Peyer's patch (tissue), 4 donors: ENCODE measurements at regions not wholly inside any gene's neighbourhood (a gene's known extent, or its start where the extent isn't known, plus 50 kb on each side); places are given as distances from the start of the nearest gene placed in this dataset.

Experiments
- DNase-seq, 3 donors: peaks; one replicate each; pipeline ENCODE4 v3.0.0-alpha.2; 2017 to 2019
- H3K27ac ChIP-seq, 4 donors: fragments of 200-600 bp; sonication (generic); one replicate each; pipeline ENCODE4 v1.5.1; 2016 to 2019
- H3K27me3 ChIP-seq, 2 donors: fragments of 200-600 bp; sonication (generic); one replicate each; pipeline ENCODE4 v1.5.1; 2019
- H3K36me3 ChIP-seq, 3 donors: fragments of 200-600 bp; sonication (generic); one replicate each; pipeline ENCODE4 v1.5.1; 2016 to 2019
- H3K4me1 ChIP-seq, 4 donors: fragments of 200-600 bp; sonication (generic); one replicate each; pipeline ENCODE4 v1.5.1; 2016 to 2019
- H3K4me3 ChIP-seq, 4 donors: fragments of 200-600 bp; sonication (generic); 1 replicate in 3 of 4; 2 replicates in 1 of 4; pipeline ENCODE4 v1.5.1; 2016 to 2019; ENCODE audit warnings: mild to moderate bottlenecking in 1 of 4
- H3K9me3 ChIP-seq, 4 donors: fragments of 200-600 bp; sonication (generic); one replicate each; pipeline ENCODE4 v1.5.1; 2016 to 2019; ENCODE audit warnings: mild to moderate bottlenecking in 1 of 4
- CTCF ChIP-seq, 6 experiments: fragments of 450-650 bp in 4 of 6; fragments of 200-600 bp in 2 of 6; sonication (generic) in 1 of 6; IDR thresholded peaks; one replicate each; pipeline ENCODE4 v1.5.1; 2017 to 2019; ENCODE audit warnings: antibody characterized with exemption in 6 of 6, mild to moderate bottlenecking in 3 of 6, moderate library complexity in 1 of 6
- POLR2A ChIP-seq, 2 donors: fragments of 450-650 bp; IDR thresholded peaks; one replicate each; pipeline ENCODE4 v1.5.1; 2017; ENCODE audit warnings: antibody characterized with exemption in 2 of 2, mild to moderate bottlenecking in 2 of 2, moderate library complexity in 2 of 2

- Histone ChIP-seq H3K36me3 (no peaks in the 10 kb centered on the region), H3K4me3 (no peak overlapping the region), H3K9me3 (no peaks in the 10 kb centered on the region), H3K4me1 (no peaks in the 10 kb centered on the region), H3K27me3 (no peaks in the 10 kb centered on the region), H3K27ac (no peak overlapping the region)
- TF ChIP-seq POLR2A (IDR thresholded peaks at IDR 0.05) (no peak), CTCF (IDR thresholded peaks at IDR 0.05) (no peak)
- no peak for DNase-seq
Observed at GRCh38 chr2:194721227-194721626, 935.8 kb upstream of the SLC39A10 start.

GRCh38 chr2:194720462-194720861 lies 936.6 kb upstream of the SLC39A10 start:
- Histone ChIP-seq H3K27me3 (no peaks in the 10 kb centered on the region), H3K9me3 (no peaks in the 10 kb centered on the region), H3K27ac (no peak overlapping the region), H3K4me3 (no peak overlapping the region), H3K4me1 (no peaks in the 10 kb centered on the region), H3K36me3 (no peaks in the 10 kb centered on the region)
- DNase-seq = no peak
- TF ChIP-seq POLR2A (IDR thresholded peaks at IDR 0.05) (no peak), CTCF (IDR thresholded peaks at IDR 0.05) (no peak)

- Histone ChIP-seq H3K4me1 (no peaks in the 10 kb centered on the region), H3K27me3 (no peaks in the 10 kb centered on the region), H3K9me3 (no peaks in the 10 kb centered on the region), H3K36me3 (no peaks in the 10 kb centered on the region), H3K27ac (no peak overlapping the region), H3K4me3 (no peak overlapping the region)
- DNase-seq = no peak
- TF ChIP-seq CTCF (IDR thresholded peaks at IDR 0.05) = no peak
- no peak for TF ChIP-seq POLR2A (IDR thresholded peaks at IDR 0.05)
Observed at GRCh38 chr2:194718881-194719280, 938.1 kb upstream of the SLC39A10 start.

- H3K4me3 ChIP-seq = no peak overlapping the region
- no peaks in the 10 kb centered on the region for H3K36me3 ChIP-seq
- H3K27me3 ChIP-seq = no peaks in the 10 kb centered on the region
- DNase-seq = no peak
- no peak for TF ChIP-seq CTCF (IDR thresholded peaks at IDR 0.05)
- no peak for TF ChIP-seq POLR2A (IDR thresholded peaks at IDR 0.05)
- H3K27ac ChIP-seq = no peak overlapping the region
- no peaks in the 10 kb centered on the region for H3K9me3 ChIP-seq
- H3K4me1 ChIP-seq = no peaks in the 10 kb centered on the region
Observed at GRCh38 chr2:194714541-194714940, 942.5 kb upstream of the SLC39A10 start.

- H3K27me3 ChIP-seq = no peaks in the 10 kb centered on the region
- no peaks in the 10 kb centered on the region for H3K4me1 ChIP-seq
- no peak for DNase-seq
- TF ChIP-seq CTCF (IDR thresholded peaks at IDR 0.05) (no peak), POLR2A (IDR thresholded peaks at IDR 0.05) (no peak)
- no peaks in the 10 kb centered on the region for H3K9me3 ChIP-seq
- no peak overlapping the region for H3K27ac ChIP-seq
- H3K4me3 ChIP-seq = no peak overlapping the region
- no peaks in the 10 kb centered on the region for H3K36me3 ChIP-seq
Observed at GRCh38 chr2:194709840-194710239, 947.2 kb upstream of the SLC39A10 start.

- Histone ChIP-seq H3K36me3 (no peaks in the 10 kb centered on the region), H3K4me1 (no peaks in the 10 kb centered on the region), H3K27ac (no peak overlapping the region), H3K4me3 (no peak overlapping the region), H3K9me3 (no peaks in the 10 kb centered on the region), H3K27me3 (no peaks in the 10 kb centered on the region)
- TF ChIP-seq CTCF (IDR thresholded peaks at IDR 0.05) (no peak), POLR2A (IDR thresholded peaks at IDR 0.05) (no peak)
- DNase-seq = no peak
Observed at GRCh38 chr2:194706179-194706578, 950.8 kb upstream of the SLC39A10 start.
